Uterus (tissue), 2 donors: ENCODE measurements at regions not wholly inside any gene's neighbourhood (a gene's known extent, or its start where the extent isn't known, plus 50 kb on each side); places are given as distances from the start of the nearest gene placed in this dataset.
"Not testable (repeated sequence)": the region's sequence is repeated elsewhere in the genome, so short reads cannot be mapped to it uniquely, and the experiment has no call there.

Experiments used
- POLR2A ChIP-seq, 2 donors: fragments of 450-650 bp; IDR thresholded peaks; one replicate each; pipeline ENCODE4 v1.6.1; 2016; ENCODE audit warnings: antibody characterized with exemption in 2 of 2, mild to moderate bottlenecking in 1 of 2, moderate library complexity in 1 of 2
- TF ChIP-seq, protein P1 (sequence below), 4 experiments: fragments of 200-600 bp in 2 of 4; fragments of 450-650 bp in 2 of 4; sonication (generic) in 2 of 4; IDR thresholded peaks; one replicate each; pipeline ENCODE4 v1.5.1; 2016 to 2019; ENCODE audit warnings: antibody characterized with exemption in 4 of 4, mild to moderate bottlenecking in 2 of 4, moderate library complexity in 1 of 4

- TF ChIP-seq, protein P1, sequence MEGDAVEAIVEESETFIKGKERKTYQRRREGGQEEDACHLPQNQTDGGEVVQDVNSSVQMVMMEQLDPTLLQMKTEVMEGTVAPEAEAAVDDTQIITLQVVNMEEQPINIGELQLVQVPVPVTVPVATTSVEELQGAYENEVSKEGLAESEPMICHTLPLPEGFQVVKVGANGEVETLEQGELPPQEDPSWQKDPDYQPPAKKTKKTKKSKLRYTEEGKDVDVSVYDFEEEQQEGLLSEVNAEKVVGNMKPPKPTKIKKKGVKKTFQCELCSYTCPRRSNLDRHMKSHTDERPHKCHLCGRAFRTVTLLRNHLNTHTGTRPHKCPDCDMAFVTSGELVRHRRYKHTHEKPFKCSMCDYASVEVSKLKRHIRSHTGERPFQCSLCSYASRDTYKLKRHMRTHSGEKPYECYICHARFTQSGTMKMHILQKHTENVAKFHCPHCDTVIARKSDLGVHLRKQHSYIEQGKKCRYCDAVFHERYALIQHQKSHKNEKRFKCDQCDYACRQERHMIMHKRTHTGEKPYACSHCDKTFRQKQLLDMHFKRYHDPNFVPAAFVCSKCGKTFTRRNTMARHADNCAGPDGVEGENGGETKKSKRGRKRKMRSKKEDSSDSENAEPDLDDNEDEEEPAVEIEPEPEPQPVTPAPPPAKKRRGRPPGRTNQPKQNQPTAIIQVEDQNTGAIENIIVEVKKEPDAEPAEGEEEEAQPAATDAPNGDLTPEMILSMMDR (IDR thresholded peaks at IDR 0.05) = not testable (repeated sequence)
- not testable (repeated sequence) for TF ChIP-seq POLR2A (IDR thresholded peaks at IDR 0.05)
Measured at GRCh38 chr17:53208935-53209334, 613.8 kb upstream of the KIF2B start.
